Activated T-helper 2 cell treated with anti-CD3 and anti-CD28 coated beads, Interferon-gamma antibody, Interleukin-2, Interleukin-4, amounts not matched to agents 10 μg/mL and 5 μg/mL and 100 μg/mL, durations not matched to agents 14 hours and 24 hours and 36 hours (primary cell): ENCODE measurements at regions not wholly inside any gene's neighbourhood (a gene's known extent, or its start where the extent isn't known, plus 50 kb on each side); places are given as distances from the start of the nearest gene placed in this dataset.
"Not testable (repeated sequence)": the region's sequence is repeated elsewhere in the genome, so short reads cannot be mapped to it uniquely, and the experiment has no call there.

Source experiments
- DNase-seq: peaks from one replicate; pipeline ENCODE4 v3.0.0; 2021; ENCODE audit warnings: low spot score
- H3K27ac Mint-ChIP-seq: one replicate; pipeline ENCODE4 v1.8.0; 2021; ENCODE audit warnings: mixed read lengths
- H3K27me3 Mint-ChIP-seq: one replicate; pipeline ENCODE4 v1.8.0; 2021; ENCODE audit warnings: low read depth, mixed read lengths
- H3K36me3 Mint-ChIP-seq: one replicate; pipeline ENCODE4 v1.8.0; 2021; ENCODE audit warnings: low read depth, mixed read lengths
- H3K4me1 Mint-ChIP-seq: one replicate; pipeline ENCODE4 v1.8.0; 2021; ENCODE audit warnings: low read depth, mixed read lengths
- H3K4me3 Mint-ChIP-seq: one replicate; pipeline ENCODE4 v1.8.0; 2021; ENCODE audit warnings: low read depth, mild to moderate bottlenecking, moderate library complexity, mixed read lengths
- H3K9me3 Mint-ChIP-seq: one replicate; pipeline ENCODE4 v1.8.0; 2021; ENCODE audit warnings: mixed read lengths
- intact Hi-C: fragments of 100-400 bp; cut with micrococcal nuclease; formaldehyde crosslinking; loops from one replicate; pipeline ENCODE4 v1.15.1; 2023

- Mint-ChIP-seq H3K27ac (no peak overlapping the region), H3K27me3 (peaks cover 15% of the 10 kb centered on the region), H3K9me3 (peaks cover 9% of the 10 kb centered on the region), H3K4me1 (peaks cover 12% of the 10 kb centered on the region), H3K36me3 (peaks cover 3% of the 10 kb centered on the region), H3K4me3 (no peak overlapping the region)
- intact Hi-C loops: no loop called here
- no peak for DNase-seq
These were observed 64.8 kb upstream of the TBC1D3K start for GRCh38 chr17:37859451-37859850.

- H3K27ac Mint-ChIP-seq, DNase-seq, H3K9me3 Mint-ChIP-seq, H3K4me3 Mint-ChIP-seq, H3K36me3 Mint-ChIP-seq, H3K27me3 Mint-ChIP-seq, intact Hi-C loops: not testable (repeated sequence)
- H3K4me1 Mint-ChIP-seq: peaks cover 15% of the 10 kb centered on the region
These were observed 65.8 kb upstream of the TBC1D3K start for GRCh38 chr17:37858391-37858790.

GRCh38 chr17:37856245-37856644 lies 68.0 kb upstream of the TBC1D3K start:
- peaks cover 9% of the 10 kb centered on the region for H3K9me3 Mint-ChIP-seq
- H3K4me3 Mint-ChIP-seq: no peak overlapping the region
- peaks cover 13% of the 10 kb centered on the region for H3K27me3 Mint-ChIP-seq
- peaks cover 3% of the 10 kb centered on the region for H3K36me3 Mint-ChIP-seq
- H3K4me1 Mint-ChIP-seq: peaks cover 15% of the 10 kb centered on the region
- DNase-seq: no peak
- intact Hi-C loops: no loop called here
- no peak overlapping the region for H3K27ac Mint-ChIP-seq

GRCh38 chr17:37849617-37849972 lies 74.6 kb upstream of the TBC1D3K start:
- peaks cover 34% of the 10 kb centered on the region for H3K4me1 Mint-ChIP-seq
- H3K27ac Mint-ChIP-seq: no peak overlapping the region
- no peaks in the 10 kb centered on the region for H3K36me3 Mint-ChIP-seq
- no peak overlapping the region for H3K4me3 Mint-ChIP-seq
- H3K9me3 Mint-ChIP-seq: no peaks in the 10 kb centered on the region
- H3K27me3 Mint-ChIP-seq: peaks cover 4% of the 10 kb centered on the region
- intact Hi-C loops: loop anchor here (2.0 to 5.0 kb wide), 2 partner anchors 17 to 77 kb away; no protein-coding TSS in a partner anchor
- DNase-seq: no peak

- DNase-seq: peak; percentile 33
- Mint-ChIP-seq H3K4me3 (peak overlapping the region; percentile 20), H3K36me3 (no peaks in the 10 kb centered on the region), H3K27ac (peak overlapping the region; percentile 89), H3K9me3 (no peaks in the 10 kb centered on the region), H3K4me1 (peaks cover 34% of the 10 kb centered on the region), H3K27me3 (peaks cover 4% of the 10 kb centered on the region)
- intact Hi-C loops: loop anchor here (2.0 to 5.0 kb wide), 2 partner anchors 16 to 77 kb away; no protein-coding TSS in a partner anchor
These were observed 75.3 kb upstream of the TBC1D3K start for GRCh38 chr17:37848690-37849616.

- intact Hi-C loops: loop anchor here (2.0 to 5.0 kb wide), 2 partner anchors 15 to 76 kb away; no protein-coding TSS in a partner anchor
- no peaks in the 10 kb centered on the region for H3K36me3 Mint-ChIP-seq
- H3K4me1 Mint-ChIP-seq: peaks cover 34% of the 10 kb centered on the region
- no peaks in the 10 kb centered on the region for H3K9me3 Mint-ChIP-seq
- peaks cover 4% of the 10 kb centered on the region for H3K27me3 Mint-ChIP-seq
- no peak for DNase-seq
- H3K4me3 Mint-ChIP-seq: no peak overlapping the region
- peak overlapping the region; percentile 75 for H3K27ac Mint-ChIP-seq
These were observed 76.3 kb upstream of the TBC1D3K start for GRCh38 chr17:37847811-37848331.

GRCh38 chr17:37847102-37847501 lies 77.1 kb upstream of the TBC1D3K start:
- no peak overlapping the region for H3K4me3 Mint-ChIP-seq

GRCh38 chr17:37844977-37845293 lies 79.3 kb upstream of the TBC1D3K start:
- DNase-seq: no peak
- Mint-ChIP-seq H3K27ac (no peak overlapping the region), H3K9me3 (no peaks in the 10 kb centered on the region), H3K4me1 (peaks cover 31% of the 10 kb centered on the region), H3K36me3 (no peaks in the 10 kb centered on the region), H3K27me3 (peaks cover 1% of the 10 kb centered on the region), H3K4me3 (no peak overlapping the region)
- intact Hi-C loops: loop anchor here (5.0 kb wide), 1 partner anchor 73 kb away; no protein-coding TSS in a partner anchor

More at GRCh38 chr17:37847102-37847501, 77.1 kb upstream of the TBC1D3K start:
- no peak for DNase-seq
- no peaks in the 10 kb centered on the region for H3K9me3 Mint-ChIP-seq
- H3K36me3 Mint-ChIP-seq: no peaks in the 10 kb centered on the region
- intact Hi-C loops: loop anchor here (5.0 kb wide), 1 partner anchor 75 kb away; no protein-coding TSS in a partner anchor
- H3K27ac Mint-ChIP-seq: no peak overlapping the region
- H3K27me3 Mint-ChIP-seq: no peaks in the 10 kb centered on the region
- peaks cover 34% of the 10 kb centered on the region for H3K4me1 Mint-ChIP-seq

GRCh38 chr17:37844158-37844976 lies 79.8 kb upstream of the TBC1D3K start:
- Mint-ChIP-seq H3K27ac (no peak overlapping the region), H3K27me3 (peaks cover 1% of the 10 kb centered on the region), H3K36me3 (no peaks in the 10 kb centered on the region), H3K9me3 (no peaks in the 10 kb centered on the region), H3K4me1 (peaks cover 25% of the 10 kb centered on the region), H3K4me3 (no peak overlapping the region)
- peak; percentile 56 for DNase-seq
- intact Hi-C loops: no loop called here

- Mint-ChIP-seq H3K4me3 (no peak overlapping the region), H3K9me3 (no peaks in the 10 kb centered on the region), H3K4me1 (peaks cover 11% of the 10 kb centered on the region), H3K27me3 (peaks cover 5% of the 10 kb centered on the region), H3K36me3 (no peaks in the 10 kb centered on the region), H3K27ac (no peak overlapping the region)
- intact Hi-C loops: no loop called here
- no peak for DNase-seq
These were observed 81.8 kb upstream of the TBC1D3K start for GRCh38 chr17:37842401-37842800.

- intact Hi-C loops: no loop called here
- no peak for DNase-seq
- peaks cover 9% of the 10 kb centered on the region for H3K27me3 Mint-ChIP-seq
- H3K4me1 Mint-ChIP-seq: peaks cover 6% of the 10 kb centered on the region
- no peak overlapping the region for H3K4me3 Mint-ChIP-seq
- no peak overlapping the region for H3K27ac Mint-ChIP-seq
- no peaks in the 10 kb centered on the region for H3K9me3 Mint-ChIP-seq
- H3K36me3 Mint-ChIP-seq: no peaks in the 10 kb centered on the region
These were observed 83.0 kb upstream of the TBC1D3K start for GRCh38 chr17:37841232-37841631.

- no peak overlapping the region for H3K4me3 Mint-ChIP-seq
- peaks cover 6% of the 10 kb centered on the region for H3K4me1 Mint-ChIP-seq
- no peak for DNase-seq
- intact Hi-C loops: no loop called here
- H3K36me3 Mint-ChIP-seq: no peaks in the 10 kb centered on the region
- peaks cover 9% of the 10 kb centered on the region for H3K27me3 Mint-ChIP-seq
- H3K9me3 Mint-ChIP-seq: no peaks in the 10 kb centered on the region
- no peak overlapping the region for H3K27ac Mint-ChIP-seq
These were observed 83.6 kb upstream of the TBC1D3K start for GRCh38 chr17:37840576-37840975.
